NCI-H1417 (cell line): ENCODE measurements at regions not wholly inside any gene's neighbourhood (a gene's known extent, or its start where the extent isn't known, plus 50 kb on each side); places are given as distances from the start of the nearest gene placed in this dataset.

Source experiments
- DNase-seq, 3 experiments: peaks; one replicate each; lab custom pipeline; 2025; lab: John Stamatoyannopoulos, UW

DNA sequence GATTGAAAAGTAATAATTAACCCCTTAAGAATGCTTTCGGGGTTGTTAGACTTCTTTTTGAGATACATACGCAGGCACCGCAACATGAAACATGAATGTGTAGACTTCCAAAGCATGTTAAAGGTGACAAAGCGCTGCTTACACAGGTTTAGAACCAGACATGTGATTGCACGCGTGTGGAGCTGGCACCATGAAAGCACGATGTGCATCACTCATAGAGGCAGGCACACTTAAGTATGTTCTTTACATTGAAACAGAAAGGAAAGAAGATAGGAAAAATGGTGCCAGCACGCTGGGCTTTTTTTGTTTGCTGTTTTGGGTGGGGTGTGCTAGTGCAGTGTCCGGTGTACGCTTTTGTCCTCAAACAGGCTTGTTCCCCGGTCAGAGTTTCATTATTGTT is 83.6 kb upstream of the PPARA start:
- DNase-seq: peak in 1 of 3 experiments; percentile 27

DNA sequence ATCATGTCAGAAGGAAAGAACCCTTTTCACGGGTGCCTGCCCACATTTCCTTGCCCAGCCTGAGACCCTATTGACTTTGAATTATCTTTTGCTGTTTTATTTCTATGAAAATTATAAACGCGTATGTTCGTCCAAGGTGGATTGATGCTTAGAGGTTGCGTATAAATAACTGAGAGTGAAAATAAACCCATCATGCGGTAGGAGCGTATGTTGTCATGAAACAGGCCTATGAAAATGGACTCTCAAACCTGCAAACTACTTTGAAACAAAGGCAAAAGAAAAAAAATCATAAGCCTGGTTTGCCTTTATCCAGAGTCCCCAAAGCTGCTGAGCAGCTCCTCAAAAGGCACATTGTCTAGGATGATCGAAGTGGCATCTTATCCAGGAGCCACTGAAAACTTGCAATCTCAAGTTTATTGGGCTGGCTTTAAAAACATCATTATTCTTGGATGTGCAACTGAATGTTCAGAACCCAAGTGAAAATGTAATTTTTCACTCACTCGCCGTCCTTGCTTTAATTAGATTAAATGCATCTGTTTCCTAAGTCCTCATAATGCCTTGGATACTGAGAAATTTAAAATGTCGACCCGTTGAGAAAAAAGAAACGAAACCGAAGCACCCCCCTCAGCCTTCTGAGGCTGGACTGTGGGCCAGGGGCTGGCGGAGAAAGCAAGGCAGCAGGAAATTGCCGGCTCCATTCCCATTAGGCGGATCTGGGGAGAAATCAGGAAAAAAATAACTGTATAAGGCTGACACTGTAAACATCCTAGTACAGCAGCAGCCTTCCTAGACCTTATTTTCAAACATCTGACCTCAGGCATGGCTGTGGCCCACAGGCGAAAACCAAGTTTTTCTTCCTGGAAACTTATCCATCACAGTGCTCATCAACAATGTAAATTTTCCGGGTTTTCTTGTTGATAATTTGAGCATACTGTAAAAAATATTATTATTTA is 82.9 kb upstream of the PPARA start:
- DNase-seq: no peak

DNA sequence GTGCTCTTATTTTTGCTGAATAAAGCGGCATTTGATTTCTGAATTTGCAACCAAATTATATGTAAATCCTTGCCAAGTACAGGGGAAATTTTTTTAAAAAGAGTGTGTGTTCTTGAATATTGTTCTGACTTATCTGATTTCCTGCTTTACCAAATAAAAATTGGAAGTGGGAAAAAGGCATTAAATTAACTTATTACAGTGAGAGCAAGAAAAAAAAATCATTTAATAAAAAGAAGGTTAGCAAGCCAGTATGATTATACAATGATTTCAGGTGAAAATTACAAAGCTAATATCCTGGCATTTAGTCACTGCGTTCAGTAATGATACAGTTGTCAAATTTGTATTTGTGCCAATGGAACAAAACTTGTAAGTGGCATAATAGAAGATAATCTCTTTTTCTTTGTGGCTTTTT is 82.1 kb upstream of the PPARA start:
- DNase-seq: no peak

DNA sequence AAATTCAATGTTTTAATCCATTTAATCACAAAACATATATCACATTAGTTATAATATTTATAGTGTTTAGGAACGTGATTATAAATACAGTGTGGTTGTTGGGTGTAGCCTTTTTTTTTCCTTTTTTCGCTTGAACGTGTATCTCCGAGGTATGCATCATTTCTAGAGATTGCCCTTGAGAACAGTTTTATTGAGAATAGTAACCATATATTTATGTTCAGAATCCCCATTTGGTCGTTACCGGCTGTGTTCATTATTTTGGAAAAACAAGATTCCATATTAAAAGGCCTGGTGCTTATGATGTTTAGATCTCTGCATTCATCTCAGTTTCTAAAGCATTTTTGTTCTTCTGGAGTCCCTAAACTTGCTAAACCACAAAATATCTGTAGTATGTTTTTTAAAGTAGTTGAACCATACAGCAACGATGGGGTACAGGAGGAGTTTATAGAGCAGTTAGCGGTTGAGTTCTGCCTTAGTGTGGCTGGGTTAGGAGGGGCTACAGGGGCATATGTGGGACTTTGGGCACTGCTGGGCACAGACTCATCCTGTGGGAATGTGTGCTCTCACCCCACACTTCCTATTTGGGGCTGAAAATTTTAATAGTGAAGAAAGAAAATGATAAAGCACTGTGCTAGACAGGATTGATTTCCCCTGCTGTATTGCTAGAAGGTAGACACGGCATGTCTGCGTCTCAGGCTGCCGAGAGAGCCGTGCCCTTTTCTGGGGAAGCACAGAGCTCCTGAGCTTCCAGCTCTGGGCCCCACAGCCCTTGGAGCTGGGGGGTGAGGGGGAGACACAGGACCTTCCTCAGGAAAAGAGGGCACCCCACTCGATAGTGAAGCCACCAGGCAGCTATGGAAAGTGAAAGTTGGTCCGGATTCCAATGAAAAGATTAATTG is 81.5 kb upstream of the PPARA start:
- DNase-seq: no peak

DNA sequence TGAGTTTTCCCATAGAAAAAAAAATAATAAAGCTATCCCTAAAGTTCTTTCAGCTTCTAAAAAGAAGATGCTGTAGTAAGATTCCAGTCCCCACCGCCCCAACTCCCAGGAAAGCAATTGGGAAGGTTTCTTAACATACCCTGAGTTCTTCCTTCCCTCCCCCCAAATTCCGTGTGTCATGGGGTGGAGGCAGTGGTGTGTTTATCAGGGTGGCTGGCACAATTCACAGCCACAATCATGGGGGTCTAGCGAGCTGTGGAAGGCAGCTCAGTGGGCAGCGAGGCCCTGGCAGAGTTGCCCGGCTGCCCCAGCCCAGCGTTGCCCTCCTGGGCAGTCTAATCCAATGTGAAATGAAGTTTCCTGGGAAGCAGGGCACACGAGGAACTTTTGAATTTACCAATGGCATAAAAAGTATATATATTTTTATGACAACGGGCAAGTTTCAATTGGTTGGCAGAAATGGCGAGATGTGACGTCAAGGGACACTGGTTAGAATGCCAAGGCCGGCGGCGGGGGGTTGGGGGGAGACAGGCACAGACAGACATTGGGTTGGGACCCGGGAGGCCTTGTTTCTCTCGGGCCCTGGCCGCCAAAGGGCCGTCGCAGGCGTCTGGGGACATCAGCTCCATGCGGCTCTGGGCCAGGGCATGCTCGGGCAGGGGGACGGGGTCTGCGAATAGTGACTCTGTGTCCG is 80.7 kb upstream of the PPARA start:
- peak; percentile 46 to 96 (median 88) for DNase-seq

DNA sequence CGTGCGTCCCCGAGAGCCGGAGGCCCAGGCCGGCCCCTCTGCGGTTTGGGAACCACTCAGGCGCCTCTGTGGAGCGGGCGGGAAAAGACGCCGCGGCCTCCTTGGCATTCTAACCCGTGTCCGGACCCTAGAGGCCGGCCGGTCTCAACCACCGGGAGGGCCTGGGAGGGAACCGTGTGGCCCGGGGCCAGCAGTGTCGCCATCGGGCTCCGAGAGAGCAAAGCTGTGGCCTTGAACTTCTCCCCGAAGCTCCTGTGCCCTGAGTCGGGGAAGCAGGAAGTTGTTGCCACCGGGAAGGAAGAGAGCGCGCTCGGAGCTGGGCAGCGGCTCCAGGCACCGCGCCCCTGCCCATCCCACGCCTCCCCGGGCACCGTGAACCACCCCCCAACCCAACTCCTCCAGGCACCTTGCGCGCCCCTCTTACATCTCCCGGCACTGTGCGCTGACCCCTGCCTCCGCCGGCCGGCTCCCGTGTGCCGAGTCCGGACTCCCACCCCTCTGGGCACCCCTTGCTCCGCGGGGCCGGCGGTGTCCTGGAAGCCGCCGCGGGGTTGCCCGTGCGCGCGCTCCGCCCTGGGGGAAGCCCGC is 80.0 kb upstream of the PPARA start:
- DNase-seq: no peak

DNA sequence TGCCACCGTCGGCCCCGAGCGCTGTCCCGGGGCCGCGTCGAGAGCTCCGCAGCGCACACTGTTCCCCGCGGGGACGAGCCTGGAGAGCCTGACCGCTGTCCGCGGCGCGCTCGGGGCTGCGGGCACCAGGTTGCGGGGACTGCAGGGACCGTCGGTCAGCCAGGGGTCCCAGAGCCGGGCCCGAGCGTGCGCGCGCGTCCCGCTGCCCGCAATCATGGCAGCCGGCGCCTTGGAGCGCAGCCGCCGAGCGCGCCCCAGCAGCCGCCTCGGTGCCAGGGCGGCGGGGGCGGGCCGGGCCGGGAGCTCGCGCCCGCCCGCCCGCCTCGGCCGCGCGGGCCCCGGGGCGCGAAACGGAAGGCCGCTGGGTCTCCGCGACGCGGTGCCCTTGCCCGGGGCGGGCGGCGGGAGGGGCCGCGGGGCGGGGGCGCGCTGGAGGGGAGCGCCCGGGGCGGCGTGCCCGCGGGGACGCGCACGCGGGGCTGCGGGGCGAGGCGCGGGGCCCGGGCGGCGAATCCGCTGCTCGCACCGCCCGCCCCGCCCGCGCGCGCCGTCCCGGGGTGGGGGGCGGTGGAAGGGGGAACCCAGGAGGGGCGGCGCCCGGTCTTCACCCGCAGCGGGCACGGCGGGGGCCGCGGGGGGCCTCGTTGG is 79.4 kb upstream of the PPARA start:
- peak in 1 of 3 experiments; percentile 71 for DNase-seq

DNA sequence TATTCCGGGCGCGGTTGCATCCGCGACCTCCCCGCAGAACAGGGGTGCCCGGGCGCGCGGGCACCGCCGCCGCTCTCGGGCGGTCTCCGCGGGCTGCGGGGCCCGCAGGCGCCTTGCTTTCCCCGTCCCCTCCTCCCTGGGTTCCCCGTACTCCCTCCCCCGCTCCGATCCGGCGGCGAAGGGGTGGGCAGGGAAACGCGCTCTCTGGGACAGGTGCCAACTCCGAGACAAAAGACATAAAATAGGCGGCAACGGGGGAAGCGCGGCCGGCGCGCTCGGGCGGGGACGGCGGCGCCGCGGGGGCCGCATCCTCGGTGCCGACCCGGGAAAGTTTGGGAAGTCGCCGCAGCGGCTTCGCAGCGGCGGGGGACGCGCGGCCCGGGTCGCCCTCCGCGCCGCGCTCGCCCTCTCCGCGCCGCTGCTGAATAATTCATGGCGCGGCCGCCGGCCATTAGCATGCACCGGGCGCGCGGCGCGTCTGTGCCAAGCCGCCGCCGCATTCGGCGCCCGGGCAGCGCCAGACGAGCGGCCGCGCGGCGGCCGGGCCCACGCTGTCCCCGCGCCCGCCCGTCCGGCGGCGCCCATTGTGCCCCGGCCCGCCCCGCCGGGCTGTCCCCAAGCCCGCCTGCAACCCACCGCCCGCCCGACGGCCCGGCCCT is 78.7 kb upstream of the PPARA start:
- DNase-seq: peak; percentile 55 to 93 (median 87)

DNA sequence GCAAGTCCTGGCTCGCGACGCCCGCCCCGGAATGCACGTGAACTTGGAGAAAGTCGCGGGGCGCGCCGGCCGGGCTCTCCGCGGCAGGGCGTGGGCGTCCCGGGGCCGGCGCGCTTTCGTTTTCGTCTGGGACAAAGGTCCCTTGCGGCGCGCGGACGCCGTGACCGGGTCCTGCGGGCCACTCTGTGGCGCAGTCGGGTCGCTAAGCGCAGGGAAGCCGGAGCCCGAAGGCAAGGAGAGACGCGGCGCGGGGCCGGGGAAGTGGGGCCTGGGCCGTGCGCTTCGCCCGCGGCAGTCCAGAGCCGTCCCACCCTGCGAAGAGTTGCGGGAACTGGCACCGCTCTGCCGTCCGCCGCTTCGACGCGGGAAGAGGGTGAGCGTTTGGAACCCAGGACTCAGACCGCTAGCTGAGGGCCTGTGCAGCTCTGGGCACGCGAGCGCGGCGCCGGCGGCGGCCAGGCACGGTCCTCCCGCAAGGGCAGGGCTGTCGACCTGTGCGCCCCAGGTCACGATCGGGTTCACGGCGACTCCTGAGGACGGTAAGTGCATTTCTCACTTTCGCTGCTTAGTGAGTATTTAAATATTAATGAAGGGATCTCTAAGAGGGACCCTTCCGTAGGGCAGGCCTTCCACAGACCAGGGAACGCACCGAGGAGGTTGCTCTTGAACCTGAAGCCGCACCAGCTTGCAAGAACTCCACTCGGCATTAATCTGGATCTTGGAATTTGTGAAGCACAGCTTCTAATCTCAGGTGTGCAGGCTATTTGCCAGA is 78.0 kb upstream of the PPARA start:
- no peak for DNase-seq

DNA sequence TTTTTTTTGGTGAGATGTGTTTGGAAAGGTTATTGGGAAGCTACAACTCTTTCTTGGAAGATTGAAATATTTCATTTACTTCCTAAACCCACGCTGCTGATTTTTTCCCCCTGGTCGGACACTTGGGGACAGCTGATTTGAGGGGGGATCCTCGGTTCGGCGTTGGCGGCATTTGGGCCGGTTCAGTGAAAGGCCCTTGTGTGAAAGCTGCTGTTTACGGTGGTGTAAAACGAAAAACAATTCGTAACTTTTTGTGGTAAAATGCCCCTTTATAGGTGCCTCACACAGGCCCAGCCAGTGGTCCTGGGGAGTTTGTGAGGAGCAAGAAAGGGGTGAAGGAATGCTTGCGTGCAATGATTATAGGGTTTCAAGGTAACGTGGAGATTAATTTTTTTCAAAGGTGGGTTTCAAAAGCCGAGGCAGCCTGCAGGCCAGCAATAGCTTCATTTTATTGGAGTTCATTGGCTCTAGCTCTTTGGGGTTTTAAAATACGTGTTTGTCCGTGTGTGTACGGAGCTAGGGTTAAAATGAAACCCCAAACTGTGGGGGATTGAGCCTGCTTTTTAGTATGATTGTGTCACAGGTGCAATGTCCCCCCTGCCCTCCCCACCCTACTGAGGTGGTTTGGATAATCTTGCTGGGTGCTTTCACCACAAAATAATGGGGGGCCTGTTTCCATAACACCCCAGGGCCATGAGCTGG is 77.2 kb upstream of the PPARA start:
- DNase-seq: no peak

DNA sequence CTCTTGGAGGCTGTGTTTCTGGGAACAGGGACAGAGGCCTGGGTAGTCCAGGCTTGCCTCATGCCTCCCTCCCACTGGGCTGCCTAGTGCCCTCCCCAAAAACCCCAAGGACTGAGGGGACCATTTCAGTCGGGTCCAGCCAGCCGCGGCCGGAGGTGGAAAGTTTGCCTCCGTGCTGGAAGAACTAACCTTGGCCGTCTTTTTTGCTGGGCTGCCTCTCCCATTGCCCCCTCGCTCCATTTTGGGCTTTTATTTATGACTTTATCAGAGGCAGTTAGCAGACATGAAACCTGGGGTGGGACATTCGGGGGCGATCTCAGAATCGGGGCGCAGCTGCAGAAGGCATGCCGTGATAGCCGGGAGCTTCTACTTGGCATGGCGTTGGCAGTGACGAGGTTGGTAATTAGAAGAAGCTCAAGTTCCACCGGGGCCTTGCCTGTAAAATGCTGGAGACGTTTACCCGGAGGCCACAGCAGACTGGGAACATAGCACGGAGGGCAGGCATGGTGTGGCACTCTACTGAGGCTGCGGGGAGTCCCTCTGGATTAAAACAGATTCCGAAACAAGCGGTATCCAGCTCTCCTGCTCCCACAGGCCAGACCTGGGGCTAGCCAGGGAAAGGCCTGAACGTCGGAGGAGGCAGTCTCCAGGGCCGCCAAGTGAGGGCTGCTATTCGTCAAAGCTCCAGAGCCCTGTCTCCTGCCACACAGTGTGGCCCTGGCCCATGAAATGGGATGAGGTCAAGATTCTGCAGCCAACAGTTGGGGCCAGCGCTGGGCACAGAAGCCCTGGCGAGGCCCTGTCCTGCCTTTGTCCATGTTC is 76.4 kb upstream of the PPARA start:
- DNase-seq: no peak

DNA sequence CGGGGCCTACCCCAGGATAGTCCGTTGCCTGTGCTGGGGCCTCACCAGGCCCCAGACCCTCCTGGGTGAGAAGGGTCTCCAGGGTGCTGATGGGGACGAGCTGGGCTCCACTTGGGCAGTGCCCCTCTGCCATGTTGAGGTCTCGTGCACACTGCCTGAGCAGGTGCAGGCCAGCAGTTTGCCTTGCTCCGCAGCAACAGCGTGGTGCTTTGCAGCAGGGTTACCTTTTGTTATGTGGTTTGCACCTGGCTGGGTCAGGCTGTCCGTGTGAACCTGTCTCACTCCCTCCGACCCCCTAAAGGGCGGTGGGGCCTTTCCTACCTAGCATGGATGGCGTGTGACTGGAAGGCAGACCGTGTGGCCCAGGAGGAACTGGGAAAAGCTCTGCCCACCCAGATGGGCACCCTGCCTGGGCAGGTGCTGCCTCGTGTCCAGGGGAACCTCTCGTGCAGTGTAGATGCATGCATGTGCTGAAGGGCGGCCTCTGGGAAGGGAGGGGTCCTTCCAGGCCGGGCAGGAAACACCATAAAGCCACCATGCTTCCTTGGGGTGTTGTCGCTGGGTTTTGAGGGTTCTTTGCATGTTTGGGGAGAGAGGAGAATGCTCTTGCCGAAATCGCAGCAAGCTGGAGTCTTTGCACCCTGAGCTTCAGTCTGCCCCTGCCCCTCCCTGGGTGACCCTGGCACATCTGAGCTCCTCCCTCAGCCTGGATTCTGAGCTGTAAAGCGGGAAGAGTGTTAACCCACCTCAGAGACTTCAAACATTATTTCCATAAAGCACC is 75.4 kb upstream of the PPARA start:
- DNase-seq: no peak

DNA sequence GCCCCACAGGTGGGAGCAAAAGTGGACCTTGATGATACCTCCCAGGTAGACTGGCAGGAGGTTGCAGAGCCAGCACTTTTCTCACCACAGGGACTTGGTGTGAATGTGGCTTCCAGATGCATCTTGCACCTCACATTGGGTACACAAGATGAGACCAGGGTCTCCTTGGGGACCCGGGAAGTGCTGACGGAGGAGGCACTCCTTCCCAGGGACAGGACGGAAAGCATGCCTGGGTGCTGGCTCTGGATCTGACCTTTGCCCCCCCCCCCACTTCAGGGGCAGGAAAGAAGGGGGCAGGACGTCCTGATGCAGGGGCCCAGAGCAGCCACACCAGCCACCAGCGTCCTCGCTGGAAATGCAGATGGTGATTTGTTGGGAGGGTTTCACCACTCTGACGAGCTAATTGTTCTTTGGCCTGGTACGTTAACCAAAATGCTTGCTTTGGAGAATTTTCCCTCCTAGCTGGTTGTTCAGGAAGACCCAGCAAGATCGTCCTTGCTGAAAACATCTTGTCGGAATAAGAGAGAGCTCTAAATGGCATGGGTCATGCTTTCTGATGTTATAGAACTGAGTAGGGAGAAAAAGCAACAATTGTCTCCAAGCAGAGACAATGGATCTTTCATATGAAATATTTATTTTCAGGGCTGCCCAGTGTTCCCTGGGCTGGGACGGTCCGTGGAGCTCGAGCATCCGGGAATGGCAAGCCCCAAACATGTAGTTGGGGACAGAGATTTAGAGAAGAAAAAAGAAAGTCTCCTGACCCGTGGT is 74.4 kb upstream of the PPARA start:
- DNase-seq: no peak

DNA sequence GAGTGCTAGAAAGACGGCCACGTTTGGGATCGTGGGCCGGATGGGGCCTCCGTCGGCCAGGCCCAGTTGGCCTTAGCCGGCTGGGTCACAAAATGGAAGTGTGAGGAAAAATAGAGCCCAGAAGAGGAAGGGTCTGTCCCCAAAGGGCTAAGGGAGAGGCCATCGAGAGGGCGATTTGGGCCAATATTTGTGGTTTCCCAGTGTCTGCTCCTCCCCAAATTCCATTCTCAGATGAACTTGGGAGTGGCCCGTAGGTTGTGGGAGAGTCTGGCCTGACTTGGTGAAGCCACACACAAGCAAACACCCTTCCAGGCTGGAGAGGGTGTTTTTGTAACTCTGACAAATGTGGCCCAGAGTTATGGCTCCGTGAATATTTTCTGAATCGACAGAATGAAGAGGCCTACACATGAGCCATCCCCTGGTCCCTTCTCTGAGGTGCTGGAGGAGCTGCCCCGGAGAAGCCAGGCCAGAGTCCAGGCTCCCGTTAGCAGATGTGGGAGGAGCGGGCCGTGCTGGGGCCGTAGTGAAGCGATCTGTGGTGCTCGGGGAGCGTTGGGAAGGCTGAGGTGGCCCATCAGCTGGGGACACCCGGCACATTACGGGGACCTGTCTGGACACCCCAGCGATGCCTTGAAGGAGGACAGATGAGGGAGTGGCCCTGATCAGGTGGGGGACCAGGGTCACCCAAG is 73.5 kb upstream of the PPARA start:
- DNase-seq: no peak

DNA sequence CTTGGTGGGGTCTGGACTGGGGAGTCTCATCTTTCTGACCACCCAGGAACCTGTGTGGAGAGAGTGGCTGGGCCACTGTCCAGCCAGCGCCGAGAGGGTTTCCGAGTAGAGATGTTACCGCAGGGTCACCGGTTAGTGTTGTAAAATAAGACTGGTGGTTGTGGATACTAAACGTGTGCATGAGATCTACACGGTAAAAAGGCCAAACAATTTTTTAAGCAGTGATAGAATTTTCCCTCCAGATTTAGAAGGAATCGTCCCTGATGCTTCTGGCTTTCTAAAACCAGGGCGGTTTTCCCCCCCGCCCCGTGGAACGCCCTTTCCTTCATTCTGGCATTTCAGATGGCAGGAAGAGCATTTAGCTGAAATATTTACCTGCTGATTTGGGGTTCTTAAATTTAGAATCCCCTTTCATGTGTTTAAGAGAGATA is 72.6 kb upstream of the PPARA start:
- no peak for DNase-seq
